ENCODE measurements at regions not wholly inside any gene's neighbourhood (a gene's known extent, or its start where the extent isn't known, plus 50 kb on each side); places are given as distances from the start of the nearest gene placed in this dataset.
"Not testable (repeated sequence)": the region's sequence is repeated elsewhere in the genome, so short reads cannot be mapped to it uniquely, and the experiment has no call there.

GRCh38 chr11:96697466-96697865 is 307.7 kb downstream of the JRKL start:
- DNase-seq (ENCODE audit: low read depth): no peak

- DNase-seq (ENCODE audit: low read depth): no peak
Measured at GRCh38 chr11:96704847-96705246, 315.0 kb downstream of the JRKL start.

- DNase-seq (ENCODE audit: low read depth): no peak
Measured at GRCh38 chr11:96706761-96707160, 316.9 kb downstream of the JRKL start.

GRCh38 chr11:96707273-96707672 is 317.5 kb downstream of the JRKL start:
- DNase-seq (ENCODE audit: low read depth): no peak

GRCh38 chr11:96708219-96708878 is 318.5 kb downstream of the JRKL start:
- no peak for DNase-seq (ENCODE audit: low read depth)

- DNase-seq (ENCODE audit: low read depth): no peak
Measured at GRCh38 chr11:96713301-96713700, 323.5 kb downstream of the JRKL start.

- DNase-seq (ENCODE audit: low read depth): no peak
Measured at GRCh38 chr11:96714689-96715088, 324.9 kb downstream of the JRKL start.

GRCh38 chr11:96715208-96715607 is 325.4 kb downstream of the JRKL start:
- DNase-seq (ENCODE audit: low read depth): no peak

GRCh38 chr11:96736601-96737000 is 346.8 kb downstream of the JRKL start:
- DNase-seq (ENCODE audit: low read depth): no peak

GRCh38 chr11:96738311-96738710 is 348.5 kb downstream of the JRKL start:
- no peak for DNase-seq (ENCODE audit: low read depth)

- no peak for DNase-seq (ENCODE audit: low read depth)
Measured at GRCh38 chr11:96741068-96741467, 351.3 kb downstream of the JRKL start.

- no peak for DNase-seq (ENCODE audit: low read depth)
Measured at GRCh38 chr11:96744697-96745096, 354.9 kb downstream of the JRKL start.

GRCh38 chr11:96748639-96749370 is 359.0 kb downstream of the JRKL start:
- no peak for DNase-seq (ENCODE audit: low read depth)

GRCh38 chr11:96751807-96752206 is 362.0 kb downstream of the JRKL start:
- not testable (repeated sequence) for DNase-seq (ENCODE audit: low read depth)

GRCh38 chr11:96752221-96752620 is 362.4 kb downstream of the JRKL start:
- DNase-seq (ENCODE audit: low read depth): no peak

GRCh38 chr11:96753997-96754396 is 364.2 kb downstream of the JRKL start:
- no peak for DNase-seq (ENCODE audit: low read depth)

- DNase-seq (ENCODE audit: low read depth): no peak
Measured at GRCh38 chr11:96755209-96755608, 365.4 kb downstream of the JRKL start.

GRCh38 chr11:96755752-96756151 is 365.9 kb downstream of the JRKL start:
- DNase-seq (ENCODE audit: low read depth): no peak

- no peak for DNase-seq (ENCODE audit: low read depth)
Measured at GRCh38 chr11:96758957-96759356, 369.1 kb downstream of the JRKL start.

- DNase-seq (ENCODE audit: low read depth): no peak
Measured at GRCh38 chr11:96760306-96760705, 370.5 kb downstream of the JRKL start.

GRCh38 chr11:96760815-96761214 is 371.0 kb downstream of the JRKL start:
- no peak for DNase-seq (ENCODE audit: low read depth)

GRCh38 chr11:96761451-96761850 is 371.6 kb downstream of the JRKL start:
- no peak for DNase-seq (ENCODE audit: low read depth)

- no peak for DNase-seq (ENCODE audit: low read depth)
Measured at GRCh38 chr11:96763244-96763643, 373.4 kb downstream of the JRKL start.

GRCh38 chr11:96778272-96778671 is 388.5 kb downstream of the JRKL start:
- DNase-seq (ENCODE audit: low read depth): no peak

Data from Daoy (cell line).